Fibroblast of lung (primary cell): ENCODE measurements at regions not wholly inside any gene's neighbourhood (a gene's known extent, or its start where the extent isn't known, plus 50 kb on each side); places are given as distances from the start of the nearest gene placed in this dataset.

Source experiments
- CTCF ChIP-seq, 2 donors: IDR thresholded peaks in 1 of 2; conservative IDR thresholded peaks in 1 of 2; 1 replicate in 1 of 2; 2 replicates in 1 of 2; pipeline ENCODE4 v1.5.1; 2011 to 2012; ENCODE audit warnings: low read length in 2 of 2, control low read depth in 1 of 2, inconsistent platforms in 1 of 2, low read depth in 1 of 2, mild to moderate bottlenecking in 1 of 2
- EZH2 ChIP-seq: IDR thresholded peaks from 2 replicates; pipeline ENCODE4 v1.5.1; 2012; ENCODE audit warnings: low read length, control low read depth, mild to moderate bottlenecking; ENCODE audit errors: missing control alignments

DNA sequence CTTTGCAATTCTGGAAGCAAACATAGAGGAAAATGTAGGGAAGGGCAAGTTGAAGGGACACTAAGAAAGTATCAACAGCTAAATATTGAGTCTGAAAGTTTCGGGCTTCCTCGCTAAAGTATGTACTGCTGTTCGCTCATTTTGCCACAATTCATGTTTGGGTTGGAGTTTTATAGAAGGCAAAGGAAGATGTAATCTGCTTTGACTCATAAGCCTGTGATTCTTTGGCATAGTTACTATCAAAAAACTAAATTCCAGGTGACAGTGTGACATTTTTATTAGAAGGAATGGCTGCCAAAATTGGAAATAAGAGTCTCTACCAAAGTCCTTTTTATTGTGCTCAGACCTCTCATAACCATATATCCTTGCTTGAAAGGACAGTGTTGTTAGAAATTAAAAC is 336.7 kb upstream of the ADGRL3 start:
- TF ChIP-seq CTCF (conservative IDR thresholded peaks at IDR 0.05 in 1 of 2, IDR thresholded peaks at IDR 0.05 in 1 of 2; ENCODE audit: low read depth in 1 of 2, low read length in 2 of 2): no peak
- no peak for TF ChIP-seq EZH2
